GM12878 (cell line): ENCODE measurements at regions not wholly inside any gene's neighbourhood (a gene's known extent, or its start where the extent isn't known, plus 50 kb on each side); places are given as distances from the start of the nearest gene placed in this dataset.

Source experiments
- ATAC-seq: fragments of 200-7000 bp; cut with Tn5 transposase; 3 replicates; pipeline ENCODE4 v1.9.1; 2020; ENCODE audit warnings: mild to moderate bottlenecking, moderate library complexity
- BruUV-seq: library from RNA; stranded (reverse); fragments of 400-500 nt; replicated peaks from 2 replicates; lab custom pipeline; 2021; lab: Mats Ljungman, UMichigan
- CTCF ChIA-PET: fragments of 300-600 bp; sonication (Branson Sonifier 250); formaldehyde crosslinking; extraction: SDS; loops from one replicate; lab custom pipeline; 2021; ENCODE audit warnings: inconsistent platforms; lab: Yijun Ruan, JAX
- POLR2A ChIA-PET: fragments of 350-600 bp; formaldehyde crosslinking; extraction: SDS; loops from one replicate; lab custom pipeline; 2021; ENCODE audit warnings: inconsistent platforms; lab: Charles Lee
- RAD21 ChIA-PET: fragments of 300-600 bp; sonication (Branson Sonifier 250); formaldehyde crosslinking; loops from one replicate; lab custom pipeline; 2023; ENCODE audit warnings: antibody characterized with exemption; ENCODE audit not compliant: unreplicated experiment; lab: Charles Lee
- SMC1A ChIA-PET: fragments of 300-600 bp; sonication (Branson Sonifier 250); formaldehyde crosslinking; loops from one replicate; lab custom pipeline; 2023; ENCODE audit not compliant: unreplicated experiment, uncharacterized antibody; lab: Charles Lee
- DNase-seq: peaks from one replicate; pipeline ENCODE4 v3.0.0-alpha.2; 2011; ENCODE audit warnings: low read depth, low spot score
- FAIRE-seq: peaks from 3 replicates; lab custom pipeline; 2011; peaks lifted over from hg19 to GRCh38; lab: Jason Lieb, UNC
- H2AFZ ChIP-seq: 2 replicates; pipeline ENCODE4 v1.6.0; 2011; ENCODE audit warnings: low read depth, low read length, control low read depth; ENCODE audit not compliant: control insufficient read depth
- H3K27ac ChIP-seq: 2 replicates; pipeline ENCODE4 v1.5.1; 2011; ENCODE audit warnings: control low read depth; ENCODE audit not compliant: control insufficient read depth, insufficient read depth
- H3K27me3 ChIP-seq, 2 experiments: replicated peaks in 1 of 2; 2 replicates each; pipeline versions ENCODE4 v1.6.0 to v1.6.1; 2011; ENCODE audit warnings: low read length in 1 of 2; ENCODE audit not compliant: control insufficient read depth in 2 of 2, insufficient read depth in 2 of 2
- H3K36me3 ChIP-seq, 2 experiments: 2 replicates each; pipeline ENCODE4 v1.5.1; 2011; ENCODE audit warnings: low read length in 1 of 2; ENCODE audit not compliant: control insufficient read depth in 2 of 2, insufficient read depth in 2 of 2
- H3K4me1 ChIP-seq: 2 replicates; pipeline ENCODE4 v1.6.1; 2011; ENCODE audit warnings: mild to moderate bottlenecking, low read length, moderate library complexity, mixed read lengths; ENCODE audit not compliant: control insufficient read depth, insufficient read depth
- H3K4me2 ChIP-seq: 2 replicates; pipeline ENCODE4 v1.6.0; 2011; ENCODE audit warnings: control low read depth; ENCODE audit not compliant: control insufficient read depth, insufficient read depth
- H3K4me3 ChIP-seq: fragments of 200-600 bp; sonication (generic); 2 replicates; pipeline ENCODE4 v1.5.1; 2016
- H3K79me2 ChIP-seq: 2 replicates; pipeline ENCODE4 v1.6.0; 2011; ENCODE audit warnings: low read length; ENCODE audit not compliant: control insufficient read depth, insufficient read depth
- H3K9ac ChIP-seq: 2 replicates; pipeline ENCODE4 v1.8.0; 2011; ENCODE audit warnings: low read length, control low read depth, mixed read lengths; ENCODE audit not compliant: control insufficient read depth, insufficient read depth
- H3K9me3 ChIP-seq: replicated peaks from 3 replicates; pipeline ENCODE4 v1.5.1; 2011; ENCODE audit warnings: mild to moderate bottlenecking, low read length; ENCODE audit not compliant: control insufficient read depth, insufficient read depth
- H4K20me1 ChIP-seq: 2 replicates; pipeline ENCODE4 v1.6.0; 2011; ENCODE audit not compliant: control insufficient read depth, insufficient read depth
- ATF2 ChIP-seq: IDR thresholded peaks from 2 replicates; pipeline ENCODE4 v1.6.1; 2012; ENCODE audit warnings: low read length, inconsistent platforms
- BCL3 ChIP-seq: IDR thresholded peaks from 2 replicates; pipeline ENCODE4 v1.6.1; 2011; ENCODE audit warnings: borderline replicate concordance, low read depth, mild to moderate bottlenecking, moderate library complexity, low read length; ENCODE audit not compliant: insufficient read depth, poor library complexity, severe bottlenecking
- GABPA ChIP-seq: IDR thresholded peaks from 2 replicates; pipeline ENCODE4 v1.6.1; 2014; ENCODE audit warnings: antibody characterized with exemption, low read depth, mild to moderate bottlenecking, inconsistent platforms
- MEF2A ChIP-seq: IDR thresholded peaks from 2 replicates; pipeline ENCODE4 v1.6.1; 2011; ENCODE audit warnings: low read depth, mild to moderate bottlenecking, low read length, moderate library complexity; ENCODE audit not compliant: insufficient read depth
- MYC ChIP-seq: IDR thresholded peaks from 2 replicates; pipeline ENCODE4 v1.6.1; 2011; ENCODE audit warnings: mild to moderate bottlenecking, low read length, moderate library complexity, inconsistent platforms; ENCODE audit not compliant: insufficient read depth, insufficient replicate concordance, insufficient read length, severe bottlenecking
- YY1 ChIP-seq: IDR thresholded peaks from 2 replicates; pipeline ENCODE4 v1.6.1; 2011; ENCODE audit warnings: low read depth, mild to moderate bottlenecking, low read length
- WGBS: methylation state at CpG from one replicate; pipeline ENCODE4 v1.1.6; 2016; ENCODE audit warnings: low lambda C conversion rate; ENCODE audit not compliant: insufficient replicate concordance, insufficient coverage; ENCODE audit errors: missing lambda C conversion rate; 5-methylcytosine and 5-hydroxymethylcytosine counted together
- in situ Hi-C: fragments of 300-500 bp; cut with MboI; formaldehyde crosslinking; loops from 9 replicates; pipeline ENCODE4 v1.14.3; 2018; ENCODE audit warnings: mixed read lengths
- intact Hi-C: fragments of 100-400 bp; cut with micrococcal nuclease; formaldehyde crosslinking; loops from one replicate; pipeline ENCODE4 v1.14.2; 2022; ENCODE audit not compliant: unreplicated experiment

- TF ChIP-seq BCL3 (no peak), ATF2 (no peak)
Observed at GRCh38 chr2:204315236-204315662, 230.0 kb upstream of the PARD3B start (continued).

- Histone ChIP-seq H3K4me2 (no peak overlapping the region), H3K9ac (no peak overlapping the region), H4K20me1 (no peaks in the 10 kb centered on the region), H3K4me1 (no peaks in the 10 kb centered on the region), H3K79me2 (no peaks in the 10 kb centered on the region), H3K4me3 (no peak overlapping the region), H3K9me3 (no peaks in the 10 kb centered on the region)
- WGBS, result 19% methylated on average over 5 of the region's 5 CpGs
- ATAC-seq (no peak), FAIRE-seq (no peak), DNase-seq (no peak)
- intact Hi-C loops (no loop called here), in situ Hi-C loops (loop anchor here (5.0 kb wide), 1 partner anchor 375 kb away; no protein-coding TSS in a partner anchor)
- CTCF ChIA-PET, result no interaction called here
- POLR2A ChIA-PET, result interaction anchor here (0.6 kb wide), 1 partner anchor 159 kb away, joined by 4 read pairs; no protein-coding TSS in a partner anchor
- TF ChIP-seq GABPA (no peak), MEF2A (no peak), YY1 (no peak), MYC (no peak)
- TF ChIP-seq, all 136 proteins: peak for 0
- SMC1A ChIA-PET, result no interaction called here
- Histone ChIP-seq H3K27ac (no peak overlapping the region), H3K36me3 (no peaks in the 10 kb centered on the region), H2AFZ (no peak overlapping the region), H3K27me3 (no peaks in the 10 kb centered on the region; a peak in 2 of 4 replicates)
- RAD21 ChIA-PET, result no interaction called here
- no TSS peak for BruUV-seq
Observed at GRCh38 chr2:204317640-204318039, 227.6 kb upstream of the PARD3B start.
